K562 (cell line): ENCODE measurements at regions not wholly inside any gene's neighbourhood (a gene's known extent, or its start where the extent isn't known, plus 50 kb on each side); places are given as distances from the start of the nearest gene placed in this dataset.

ENCODE experiments used
- HSF4 ChIP-seq: fragments of 250-450 bp; sonication (Bioruptor Pico); IDR thresholded peaks from 2 replicates; pipeline ENCODE4 v2.1.2; 2022; ENCODE audit warnings: mild to moderate bottlenecking, moderate library complexity, borderline replicate concordance
- RBBP5 ChIP-seq: fragments of 200-600 bp; sonication (generic); IDR thresholded peaks from 2 replicates; pipeline ENCODE4 v1.6.1; 2012; ENCODE audit warnings: borderline replicate concordance, mild to moderate bottlenecking, low read length, control low read depth, inconsistent platforms; ENCODE audit not compliant: insufficient read depth, poor library complexity, severe bottlenecking
- RBM39 ChIP-seq: fragments of 200-400 bp; formaldehyde crosslinking; optimal IDR thresholded peaks from 2 replicates; pipeline ENCODE3; 2018; ENCODE audit warnings: low read depth, low read length
- TF ChIP-seq, protein P1 (sequence below): fragments of 450-650 bp; IDR thresholded peaks from 2 replicates; pipeline ENCODE4 v1.6.1; 2016; ENCODE audit warnings: low read depth
- TF ChIP-seq, protein P2 (sequence below): fragments of 250-450 bp; sonication (Bioruptor Pico); IDR thresholded peaks from 2 replicates; pipeline ENCODE4 v1.5.0; 2021; ENCODE audit warnings: mild to moderate bottlenecking, borderline replicate concordance

DNA sequence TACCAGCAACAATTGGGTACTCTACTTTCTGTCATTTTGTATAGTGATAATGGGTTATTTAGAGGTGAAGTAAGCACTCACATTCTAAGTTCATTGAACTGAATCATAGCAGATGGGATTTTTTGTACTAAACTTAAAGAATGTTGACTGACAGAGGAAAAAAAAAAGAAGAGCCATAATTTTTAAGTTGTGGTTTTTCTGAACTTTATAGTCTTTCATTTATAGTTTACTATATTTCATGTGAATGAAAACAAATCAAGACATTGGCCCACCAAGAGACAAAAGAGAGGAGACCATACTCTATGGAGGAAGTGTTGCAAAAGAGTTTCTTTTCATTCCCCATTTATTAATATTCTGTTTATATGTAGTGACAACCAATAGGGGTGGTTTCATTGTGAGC is 685.7 kb downstream of the BCKDHB start (continued):
- TF ChIP-seq, protein P1, sequence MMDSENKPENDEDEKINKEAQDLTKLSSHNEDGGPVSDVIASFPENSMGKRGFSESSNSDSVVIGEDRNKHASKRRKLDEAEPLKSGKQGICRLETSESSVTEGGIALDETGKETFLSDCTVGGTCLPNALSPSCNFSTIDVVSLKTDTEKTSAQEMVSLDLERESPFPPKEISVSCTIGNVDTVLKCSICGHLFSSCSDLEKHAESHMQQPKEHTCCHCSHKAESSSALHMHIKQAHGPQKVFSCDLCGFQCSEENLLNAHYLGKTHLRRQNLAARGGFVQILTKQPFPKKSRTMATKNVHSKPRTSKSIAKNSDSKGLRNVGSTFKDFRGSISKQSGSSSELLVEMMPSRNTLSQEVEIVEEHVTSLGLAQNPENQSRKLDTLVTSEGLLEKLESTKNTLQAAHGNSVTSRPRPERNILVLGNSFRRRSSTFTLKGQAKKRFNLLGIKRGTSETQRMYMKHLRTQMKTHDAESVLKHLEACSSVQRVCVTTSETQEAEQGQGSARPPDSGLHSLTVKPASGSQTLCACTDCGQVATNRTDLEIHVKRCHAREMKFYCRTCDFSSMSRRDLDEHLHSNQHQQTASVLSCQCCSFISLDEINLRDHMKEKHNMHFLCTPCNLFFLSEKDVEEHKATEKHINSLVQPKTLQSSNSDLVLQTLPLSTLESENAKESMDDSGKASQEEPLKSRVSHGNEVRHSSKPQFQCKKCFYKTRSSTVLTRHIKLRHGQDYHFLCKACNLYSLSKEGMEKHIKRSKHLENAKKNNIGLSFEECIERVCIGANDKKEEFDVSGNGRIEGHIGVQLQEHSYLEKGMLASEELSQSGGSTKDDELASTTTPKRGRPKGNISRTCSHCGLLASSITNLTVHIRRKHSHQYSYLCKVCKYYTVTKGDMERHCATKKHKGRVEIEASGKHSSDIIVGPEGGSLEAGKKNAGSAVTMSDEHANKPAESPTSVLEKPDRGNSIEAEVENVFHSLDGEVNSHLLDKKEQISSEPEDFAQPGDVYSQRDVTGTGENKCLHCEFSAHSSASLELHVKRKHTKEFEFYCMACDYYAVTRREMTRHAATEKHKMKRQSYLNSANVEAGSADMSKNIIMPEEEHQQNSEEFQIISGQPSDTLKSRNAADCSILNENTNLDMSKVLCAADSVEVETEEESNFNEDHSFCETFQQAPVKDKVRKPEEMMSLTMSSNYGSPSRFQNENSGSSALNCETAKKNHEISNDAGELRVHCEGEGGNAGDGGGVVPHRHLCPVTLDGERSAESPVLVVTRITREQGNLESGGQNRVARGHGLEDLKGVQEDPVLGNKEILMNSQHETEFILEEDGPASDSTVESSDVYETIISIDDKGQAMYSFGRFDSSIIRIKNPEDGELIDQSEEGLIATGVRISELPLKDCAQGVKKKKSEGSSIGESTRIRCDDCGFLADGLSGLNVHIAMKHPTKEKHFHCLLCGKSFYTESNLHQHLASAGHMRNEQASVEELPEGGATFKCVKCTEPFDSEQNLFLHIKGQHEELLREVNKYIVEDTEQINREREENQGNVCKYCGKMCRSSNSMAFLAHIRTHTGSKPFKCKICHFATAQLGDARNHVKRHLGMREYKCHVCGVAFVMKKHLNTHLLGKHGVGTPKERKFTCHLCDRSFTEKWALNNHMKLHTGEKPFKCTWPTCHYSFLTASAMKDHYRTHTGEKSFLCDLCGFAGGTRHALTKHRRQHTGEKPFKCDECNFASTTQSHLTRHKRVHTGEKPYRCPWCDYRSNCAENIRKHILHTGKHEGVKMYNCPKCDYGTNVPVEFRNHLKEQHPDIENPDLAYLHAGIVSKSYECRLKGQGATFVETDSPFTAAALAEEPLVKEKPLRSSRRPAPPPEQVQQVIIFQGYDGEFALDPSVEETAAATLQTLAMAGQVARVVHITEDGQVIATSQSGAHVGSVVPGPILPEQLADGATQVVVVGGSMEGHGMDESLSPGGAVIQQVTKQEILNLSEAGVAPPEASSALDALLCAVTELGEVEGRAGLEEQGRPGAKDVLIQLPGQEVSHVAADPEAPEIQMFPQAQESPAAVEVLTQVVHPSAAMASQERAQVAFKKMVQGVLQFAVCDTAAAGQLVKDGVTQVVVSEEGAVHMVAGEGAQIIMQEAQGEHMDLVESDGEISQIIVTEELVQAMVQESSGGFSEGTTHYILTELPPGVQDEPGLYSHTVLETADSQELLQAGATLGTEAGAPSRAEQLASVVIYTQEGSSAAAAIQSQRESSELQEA: no peak
- no peak for TF ChIP-seq RBM39
- no peak for TF ChIP-seq HSF4 (CRISPR knock-in tag)
- TF ChIP-seq, protein P2, sequence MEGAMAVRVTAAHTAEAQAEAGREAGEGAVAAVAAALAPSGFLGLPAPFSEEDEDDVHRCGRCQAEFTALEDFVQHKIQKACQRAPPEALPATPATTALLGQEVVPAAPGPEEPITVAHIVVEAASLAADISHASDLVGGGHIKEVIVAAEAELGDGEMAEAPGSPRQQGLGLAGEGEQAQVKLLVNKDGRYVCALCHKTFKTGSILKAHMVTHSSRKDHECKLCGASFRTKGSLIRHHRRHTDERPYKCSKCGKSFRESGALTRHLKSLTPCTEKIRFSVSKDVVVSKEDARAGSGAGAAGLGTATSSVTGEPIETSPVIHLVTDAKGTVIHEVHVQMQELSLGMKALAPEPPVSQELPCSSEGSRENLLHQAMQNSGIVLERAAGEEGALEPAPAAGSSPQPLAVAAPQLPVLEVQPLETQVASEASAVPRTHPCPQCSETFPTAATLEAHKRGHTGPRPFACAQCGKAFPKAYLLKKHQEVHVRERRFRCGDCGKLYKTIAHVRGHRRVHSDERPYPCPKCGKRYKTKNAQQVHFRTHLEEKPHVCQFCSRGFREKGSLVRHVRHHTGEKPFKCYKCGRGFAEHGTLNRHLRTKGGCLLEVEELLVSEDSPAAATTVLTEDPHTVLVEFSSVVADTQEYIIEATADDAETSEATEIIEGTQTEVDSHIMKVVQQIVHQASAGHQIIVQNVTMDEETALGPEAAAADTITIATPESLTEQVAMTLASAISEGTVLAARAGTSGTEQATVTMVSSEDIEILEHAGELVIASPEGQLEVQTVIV (CRISPR knock-in tag): no peak
- TF ChIP-seq RBBP5: no peak
